ENCODE measurements at regions not wholly inside any gene's neighbourhood (a gene's known extent, or its start where the extent isn't known, plus 50 kb on each side); places are given as distances from the start of the nearest gene placed in this dataset.

- no peak for ATAC-seq
- TF ChIP-seq ZNF8 (CRISPR knock-in tag; IDR thresholded peaks at IDR 0.05) (no peak), ZFP3 (CRISPR knock-in tag; IDR thresholded peaks at IDR 0.05) (no peak), CSRNP3 (CRISPR knock-in tag; IDR thresholded peaks at IDR 0.05) (no peak), ESRRG (CRISPR knock-in tag; IDR thresholded peaks at IDR 0.05) (no peak), OSR1 (CRISPR knock-in tag; IDR thresholded peaks at IDR 0.05) (no peak), POU6F1 (CRISPR knock-in tag; IDR thresholded peaks at IDR 0.05; ENCODE audit: borderline replicate concordance, low read depth) (no peak), ZFP30 (CRISPR knock-in tag; IDR thresholded peaks at IDR 0.05) (no peak), GLIS3 (CRISPR knock-in tag; IDR thresholded peaks at IDR 0.05) (no peak), TOX (CRISPR knock-in tag; IDR thresholded peaks at IDR 0.05; ENCODE audit: borderline replicate concordance) (no peak), ZNF565 (CRISPR knock-in tag; conservative IDR thresholded peaks at IDR 0.05; ENCODE audit: low read depth) (no peak), TSHZ2 (CRISPR knock-in tag; IDR thresholded peaks at IDR 0.05) (no peak), ZNF70 (CRISPR knock-in tag; IDR thresholded peaks at IDR 0.05) (no peak), PPARA (CRISPR knock-in tag; IDR thresholded peaks at IDR 0.05; ENCODE audit: borderline replicate concordance) (no peak), BACH2 (CRISPR knock-in tag; IDR thresholded peaks at IDR 0.05; ENCODE audit: borderline replicate concordance) (no peak), RARB (CRISPR knock-in tag; IDR thresholded peaks at IDR 0.05) (no peak)
Observed at GRCh38 chr1:166270476-166271150, 103.8 kb upstream of the FAM78B start.

- no peak for ATAC-seq
- no peak for TF ChIP-seq TSHZ2 (CRISPR knock-in tag; IDR thresholded peaks at IDR 0.05)
- no peak for TF ChIP-seq RARB (CRISPR knock-in tag; IDR thresholded peaks at IDR 0.05)
- TF ChIP-seq CSDC2 (CRISPR knock-in tag; IDR thresholded peaks at IDR 0.05), result no peak
- no peak for TF ChIP-seq BACH2 (CRISPR knock-in tag; IDR thresholded peaks at IDR 0.05; ENCODE audit: borderline replicate concordance)
- TF ChIP-seq ARNTL (CRISPR knock-in tag; IDR thresholded peaks at IDR 0.05; ENCODE audit: borderline replicate concordance, low read depth), result no peak
- no peak for TF ChIP-seq OSR1 (CRISPR knock-in tag; IDR thresholded peaks at IDR 0.05)
- TF ChIP-seq CREB5 (CRISPR knock-in tag; IDR thresholded peaks at IDR 0.05; ENCODE audit: low read depth), result no peak
- TF ChIP-seq ZNF565 (CRISPR knock-in tag; conservative IDR thresholded peaks at IDR 0.05; ENCODE audit: low read depth), result no peak
- TF ChIP-seq ZC3H10 (CRISPR knock-in tag; IDR thresholded peaks at IDR 0.05), result no peak
- no peak for TF ChIP-seq ESRRG (CRISPR knock-in tag; IDR thresholded peaks at IDR 0.05)
Observed at GRCh38 chr1:166271151-166271538, 104.3 kb upstream of the FAM78B start.

GRCh38 chr1:166272155-166272554, 105.4 kb upstream of the FAM78B start:
- TF ChIP-seq OSR1 (CRISPR knock-in tag; IDR thresholded peaks at IDR 0.05), result no peak
- no peak for TF ChIP-seq ZFP30 (CRISPR knock-in tag; IDR thresholded peaks at IDR 0.05)
- no peak for TF ChIP-seq ARNTL (CRISPR knock-in tag; IDR thresholded peaks at IDR 0.05; ENCODE audit: borderline replicate concordance, low read depth)
- no peak for TF ChIP-seq ZNF70 (CRISPR knock-in tag; IDR thresholded peaks at IDR 0.05)
- no peak for TF ChIP-seq TOX (CRISPR knock-in tag; IDR thresholded peaks at IDR 0.05; ENCODE audit: borderline replicate concordance)
- TF ChIP-seq ISL1 (CRISPR knock-in tag; IDR thresholded peaks at IDR 0.05), result no peak
- no peak for TF ChIP-seq RARB (CRISPR knock-in tag; IDR thresholded peaks at IDR 0.05)
- TF ChIP-seq BACH2 (CRISPR knock-in tag; IDR thresholded peaks at IDR 0.05; ENCODE audit: borderline replicate concordance), result no peak
- ATAC-seq, result no peak

All from SK-N-SH treated with all-trans-retinoic acid at 6 μM for 48 hours (cell line).